SJSA1 (cell line): ENCODE measurements at regions not wholly inside any gene's neighbourhood (a gene's known extent, or its start where the extent isn't known, plus 50 kb on each side); places are given as distances from the start of the nearest gene placed in this dataset.

Experiments used
- DNase-seq, 2 experiments: peaks; one replicate each; pipeline ENCODE4 v3.0.0-alpha.2; 2015 to 2020; ENCODE audit warnings: low spot score in 2 of 2, low read depth in 1 of 2
- H3K27ac ChIP-seq: fragments of 250-450 bp; sonication (Bioruptor Pico); 2 replicates; pipeline ENCODE4 v1.5.1; 2020; ENCODE audit warnings: mild to moderate bottlenecking, moderate library complexity
- H3K27me3 ChIP-seq: fragments of 250-450 bp; sonication (Bioruptor Pico); replicated peaks from 2 replicates; pipeline ENCODE4 v1.5.1; 2020; ENCODE audit warnings: mild to moderate bottlenecking, moderate library complexity
- H3K36me3 ChIP-seq: fragments of 250-450 bp; sonication (Bioruptor Pico); 2 replicates; pipeline ENCODE4 v1.5.1; 2020; ENCODE audit warnings: mild to moderate bottlenecking
- H3K4me1 ChIP-seq: fragments of 250-450 bp; sonication (Bioruptor Pico); replicated peaks from 2 replicates; pipeline ENCODE4 v1.6.1; 2021; ENCODE audit warnings: mild to moderate bottlenecking
- H3K4me3 ChIP-seq: fragments of 250-450 bp; sonication (Bioruptor Pico); 2 replicates; pipeline ENCODE4 v1.5.1; 2020; ENCODE audit warnings: mild to moderate bottlenecking
- H3K9me3 ChIP-seq: fragments of 250-450 bp; sonication (Bioruptor Pico); replicated peaks from 2 replicates; pipeline ENCODE4 v1.5.1; 2020; ENCODE audit warnings: mild to moderate bottlenecking

- Histone ChIP-seq H3K27me3 (no peaks in the 10 kb centered on the region), H3K27ac (no peak overlapping the region), H3K36me3 (no peaks in the 10 kb centered on the region), H3K9me3 (peaks cover 18% of the 10 kb centered on the region), H3K4me3 (no peak overlapping the region), H3K4me1 (no peaks in the 10 kb centered on the region)
- no peak for DNase-seq
Measured at GRCh38 chr5:166860426-166860825, 1431.0 kb upstream of the WWC1 start.

GRCh38 chr5:166862581-166862980 is 1428.9 kb upstream of the WWC1 start:
- peaks cover 12% of the 10 kb centered on the region for H3K9me3 ChIP-seq
- no peaks in the 10 kb centered on the region for H3K36me3 ChIP-seq
- no peaks in the 10 kb centered on the region for H3K27me3 ChIP-seq
- DNase-seq = no peak
- no peak overlapping the region for H3K4me3 ChIP-seq
- H3K27ac ChIP-seq = no peak overlapping the region
- no peaks in the 10 kb centered on the region for H3K4me1 ChIP-seq

GRCh38 chr5:166865206-166865605 is 1426.2 kb upstream of the WWC1 start:
- no peaks in the 10 kb centered on the region for H3K4me1 ChIP-seq
- peaks cover 9% of the 10 kb centered on the region for H3K9me3 ChIP-seq
- no peak overlapping the region for H3K27ac ChIP-seq
- H3K36me3 ChIP-seq = no peaks in the 10 kb centered on the region
- no peak for DNase-seq
- no peaks in the 10 kb centered on the region for H3K27me3 ChIP-seq
- H3K4me3 ChIP-seq = no peak overlapping the region

GRCh38 chr5:166880456-166880855 is 1411.0 kb upstream of the WWC1 start:
- no peak for DNase-seq
- no peak overlapping the region for H3K4me3 ChIP-seq
- no peaks in the 10 kb centered on the region for H3K36me3 ChIP-seq
- H3K4me1 ChIP-seq = no peaks in the 10 kb centered on the region
- no peaks in the 10 kb centered on the region for H3K27me3 ChIP-seq
- no peak overlapping the region for H3K27ac ChIP-seq
- peaks cover 4% of the 10 kb centered on the region; the same call in 1 of the 2 replicates for H3K9me3 ChIP-seq

GRCh38 chr5:166881802-166882201 is 1409.6 kb upstream of the WWC1 start:
- Histone ChIP-seq H3K27me3 (no peaks in the 10 kb centered on the region), H3K36me3 (no peaks in the 10 kb centered on the region), H3K4me3 (no peak overlapping the region), H3K9me3 (peaks cover 4% of the 10 kb centered on the region; the same call in 1 of the 2 replicates), H3K4me1 (no peaks in the 10 kb centered on the region), H3K27ac (no peak overlapping the region)
- DNase-seq = no peak

- Histone ChIP-seq H3K36me3 (no peaks in the 10 kb centered on the region), H3K27me3 (no peaks in the 10 kb centered on the region), H3K9me3 (peaks cover 9% of the 10 kb centered on the region), H3K4me3 (no peak overlapping the region), H3K27ac (no peak overlapping the region), H3K4me1 (no peaks in the 10 kb centered on the region)
- peak in 1 of 2 experiments; percentile 24 for DNase-seq
Measured at GRCh38 chr5:166883016-166883415, 1408.4 kb upstream of the WWC1 start.

- Histone ChIP-seq H3K4me3 (no peak overlapping the region), H3K36me3 (no peaks in the 10 kb centered on the region), H3K27me3 (no peaks in the 10 kb centered on the region), H3K27ac (no peak overlapping the region), H3K9me3 (peaks cover 6% of the 10 kb centered on the region), H3K4me1 (no peaks in the 10 kb centered on the region)
- no peak for DNase-seq
Measured at GRCh38 chr5:166898166-166898565, 1393.3 kb upstream of the WWC1 start.

GRCh38 chr5:166899343-166899742 is 1392.1 kb upstream of the WWC1 start:
- Histone ChIP-seq H3K36me3 (no peaks in the 10 kb centered on the region), H3K4me1 (no peaks in the 10 kb centered on the region), H3K27me3 (no peaks in the 10 kb centered on the region), H3K27ac (no peak overlapping the region), H3K9me3 (peaks cover 6% of the 10 kb centered on the region), H3K4me3 (no peak overlapping the region)
- no peak for DNase-seq

GRCh38 chr5:166904571-166904970 is 1386.9 kb upstream of the WWC1 start:
- Histone ChIP-seq H3K27ac (no peak overlapping the region), H3K4me1 (peaks cover 7% of the 10 kb centered on the region; the same call in 1 of the 2 replicates), H3K36me3 (no peaks in the 10 kb centered on the region), H3K9me3 (peaks cover 7% of the 10 kb centered on the region; the same call in 1 of the 2 replicates), H3K4me3 (no peak overlapping the region), H3K27me3 (no peaks in the 10 kb centered on the region)
- DNase-seq = no peak

- peaks cover 8% of the 10 kb centered on the region; the same call in 1 of the 2 replicates for H3K4me1 ChIP-seq
- DNase-seq = no peak
- no peaks in the 10 kb centered on the region for H3K36me3 ChIP-seq
- no peak overlapping the region for H3K4me3 ChIP-seq
- no peaks in the 10 kb centered on the region for H3K27me3 ChIP-seq
- peaks cover 7% of the 10 kb centered on the region; the same call in 1 of the 2 replicates for H3K9me3 ChIP-seq
- H3K27ac ChIP-seq = no peak overlapping the region
Measured at GRCh38 chr5:166906991-166907713, 1384.3 kb upstream of the WWC1 start.

- no peak overlapping the region for H3K4me3 ChIP-seq
- peaks cover 8% of the 10 kb centered on the region; the same call in 1 of the 2 replicates for H3K4me1 ChIP-seq
- no peak overlapping the region for H3K27ac ChIP-seq
- peaks cover 7% of the 10 kb centered on the region; the same call in 1 of the 2 replicates for H3K9me3 ChIP-seq
- DNase-seq = peak in 1 of 2 experiments; percentile 11
- no peaks in the 10 kb centered on the region for H3K36me3 ChIP-seq
- no peaks in the 10 kb centered on the region for H3K27me3 ChIP-seq
Measured at GRCh38 chr5:166909040-166909439, 1382.4 kb upstream of the WWC1 start.

- peaks cover 5% of the 10 kb centered on the region; the same call in 1 of the 2 replicates for H3K9me3 ChIP-seq
- H3K36me3 ChIP-seq = no peaks in the 10 kb centered on the region
- no peak for DNase-seq
- H3K4me1 ChIP-seq = peaks cover 8% of the 10 kb centered on the region; the same call in 1 of the 2 replicates
- no peaks in the 10 kb centered on the region for H3K27me3 ChIP-seq
- H3K27ac ChIP-seq = no peak overlapping the region
- no peak overlapping the region for H3K4me3 ChIP-seq
Measured at GRCh38 chr5:166909926-166910325, 1381.5 kb upstream of the WWC1 start.

- H3K9me3 ChIP-seq = no peaks in the 10 kb centered on the region
- H3K4me1 ChIP-seq = peaks cover 8% of the 10 kb centered on the region; the same call in 1 of the 2 replicates
- no peaks in the 10 kb centered on the region for H3K36me3 ChIP-seq
- H3K4me3 ChIP-seq = no peak overlapping the region
- no peaks in the 10 kb centered on the region for H3K27me3 ChIP-seq
- no peak overlapping the region for H3K27ac ChIP-seq
- DNase-seq = no peak
Measured at GRCh38 chr5:166910995-166911394, 1380.5 kb upstream of the WWC1 start.

GRCh38 chr5:166916021-166916420 is 1375.4 kb upstream of the WWC1 start:
- H3K4me3 ChIP-seq = no peak overlapping the region
- H3K36me3 ChIP-seq = no peaks in the 10 kb centered on the region
- no peak for DNase-seq
- H3K9me3 ChIP-seq = 0 out of 2 replicates have a peak, but pooled peaks cover 2% of the 10 kb centered on the region
- H3K4me1 ChIP-seq = no peaks in the 10 kb centered on the region
- H3K27ac ChIP-seq = no peak overlapping the region
- H3K27me3 ChIP-seq = no peaks in the 10 kb centered on the region
